NCI-H1092 treated with DMSO at 0.1 percent for 48 hours (cell line): ENCODE measurements at regions not wholly inside any gene's neighbourhood (a gene's known extent, or its start where the extent isn't known, plus 50 kb on each side); places are given as distances from the start of the nearest gene placed in this dataset.

Experiments used
- DNase-seq: peaks from one replicate; lab custom pipeline; 2025; lab: John Stamatoyannopoulos, UW

GRCh38 chr10:128375171-128375570, 248.9 kb upstream of the MKI67 start:
- DNase-seq: no peak

DNA sequence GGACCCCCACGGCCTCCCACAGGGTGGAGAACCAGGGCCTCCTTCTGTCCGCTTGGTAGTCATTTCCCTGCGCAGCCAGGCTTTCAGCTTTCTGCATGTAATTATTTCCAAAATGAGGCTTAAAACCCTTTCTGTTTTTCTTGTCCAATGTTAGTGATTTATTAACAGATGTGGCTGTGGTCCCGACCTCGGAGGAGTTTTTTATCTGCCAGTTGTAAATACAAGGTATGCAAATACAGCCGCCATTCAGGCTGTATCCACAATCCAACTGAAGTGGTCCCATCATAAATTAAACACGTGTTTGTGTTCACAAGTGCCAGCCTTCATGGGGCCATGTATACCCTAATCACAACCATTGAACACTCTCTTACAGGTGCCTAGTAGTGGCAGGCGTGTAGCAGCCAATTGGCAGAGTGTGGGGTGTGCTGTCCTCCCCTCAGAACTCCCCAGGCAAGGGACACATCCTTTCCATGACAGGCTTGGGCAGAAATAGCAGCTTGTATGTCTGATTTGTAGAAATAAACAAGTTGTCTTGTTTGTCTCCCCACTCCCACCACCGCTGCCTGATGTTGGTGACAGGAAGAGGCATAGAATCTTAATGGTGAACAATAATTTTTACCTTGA, 251.3 kb upstream of the MKI67 start:
- no peak for DNase-seq

DNA sequence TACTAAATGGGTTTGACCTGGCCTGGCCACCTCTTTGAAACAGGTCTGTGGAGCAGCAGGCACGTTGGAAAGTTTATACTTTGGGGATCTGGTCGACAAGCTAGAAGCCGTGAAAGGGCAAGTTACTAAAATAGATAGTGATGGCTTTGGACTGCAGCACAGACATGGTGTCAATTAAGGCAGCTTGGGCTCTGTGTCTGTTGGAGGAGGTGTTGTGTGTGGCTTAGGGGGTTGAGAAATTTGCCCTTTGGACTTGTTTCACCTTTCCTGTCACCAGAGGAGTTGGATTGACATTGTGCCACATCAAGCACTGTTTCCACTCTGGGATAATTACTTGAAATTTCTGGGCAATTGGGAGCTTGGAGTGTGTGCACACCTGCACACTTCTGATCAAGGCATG, 251.8 kb upstream of the MKI67 start:
- no peak for DNase-seq

- DNase-seq: no peak
These were observed 254.7 kb upstream of the MKI67 start for GRCh38 chr10:128380946-128381345.

DNA sequence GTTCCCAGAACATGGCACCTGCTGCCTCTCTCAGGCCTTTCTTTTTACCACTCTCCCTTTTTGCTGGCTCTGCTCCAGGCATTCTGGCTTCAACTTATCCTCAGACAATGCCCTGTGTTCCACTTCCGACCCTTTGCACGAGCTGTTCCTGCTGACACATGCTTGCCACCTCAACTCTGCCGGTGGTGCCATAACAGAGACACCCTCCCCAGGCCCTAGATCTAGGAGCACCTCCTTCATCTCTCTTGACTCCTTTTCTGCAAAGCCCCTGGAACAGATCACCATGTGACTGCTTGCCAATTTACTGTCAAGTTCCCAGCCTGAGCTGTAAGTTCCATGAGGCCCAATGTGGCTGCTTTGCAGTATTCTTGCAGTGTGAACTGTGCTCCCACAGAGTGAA, 256.0 kb upstream of the MKI67 start:
- DNase-seq: no peak

GRCh38 chr10:128384831-128385230, 258.6 kb upstream of the MKI67 start:
- no peak for DNase-seq

GRCh38 chr10:128386231-128386630, 260.0 kb upstream of the MKI67 start:
- no peak for DNase-seq

DNA sequence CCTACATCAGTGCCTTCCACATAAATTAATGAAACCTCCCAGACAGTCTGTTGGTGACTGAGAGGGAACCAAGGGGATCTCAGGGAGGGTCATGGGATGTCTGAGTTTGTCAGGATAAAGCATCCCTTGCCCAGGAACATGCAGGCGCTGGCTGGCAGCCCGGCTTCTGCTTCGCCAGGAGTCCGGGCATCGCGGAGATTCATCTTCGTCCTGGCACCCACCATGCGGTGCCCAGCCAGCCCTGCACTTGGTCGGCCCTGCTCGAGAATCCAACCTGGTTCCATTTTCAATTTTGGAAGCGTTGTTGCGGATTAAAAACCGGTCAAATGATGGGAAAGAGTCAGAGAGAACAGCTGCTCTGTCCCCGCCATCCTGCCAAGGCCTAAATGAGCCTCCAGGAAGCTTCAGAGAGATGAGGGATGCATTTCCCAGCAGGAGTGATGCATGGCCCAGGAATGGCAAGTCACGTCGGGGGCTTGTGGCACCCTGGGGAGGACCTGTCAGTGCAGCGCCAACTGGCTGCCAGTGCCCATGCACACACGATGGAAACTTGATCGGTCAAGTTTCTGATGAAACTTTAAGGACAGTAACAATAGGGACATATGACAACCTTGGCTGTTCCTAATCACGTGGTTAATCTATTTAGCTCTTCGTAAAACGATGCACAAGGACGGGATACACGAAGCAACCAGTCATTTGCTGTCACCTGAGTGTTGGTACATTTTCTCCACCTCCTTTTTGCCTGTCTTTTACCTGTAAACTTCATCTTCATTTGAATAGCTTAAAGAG, 260.8 kb upstream of the MKI67 start:
- DNase-seq: no peak

GRCh38 chr10:128390596-128390995, 264.4 kb upstream of the MKI67 start:
- no peak for DNase-seq

GRCh38 chr10:128393546-128393945, 267.3 kb upstream of the MKI67 start:
- no peak for DNase-seq

- no peak for DNase-seq
These were observed 271.9 kb upstream of the MKI67 start for GRCh38 chr10:128398118-128398517.

DNA sequence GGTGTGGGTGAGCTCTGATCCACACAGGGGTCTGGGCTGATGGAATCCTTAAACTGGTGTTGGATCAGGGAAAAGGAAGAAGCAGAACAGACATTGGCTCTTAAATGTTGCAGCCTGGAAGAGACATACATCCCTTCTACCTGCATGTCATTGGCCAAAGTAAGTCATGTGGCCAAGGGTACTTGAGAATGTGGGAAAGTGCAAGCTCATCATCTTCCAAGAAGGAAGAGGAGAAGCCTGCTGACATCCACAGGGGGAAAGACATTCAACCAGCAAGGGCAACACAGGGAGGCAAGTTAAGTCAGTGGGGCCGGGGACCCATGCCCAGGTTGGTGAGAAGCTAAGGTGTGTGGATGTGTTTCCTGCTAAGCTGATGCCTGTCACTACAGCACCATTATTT, 272.8 kb upstream of the MKI67 start:
- no peak for DNase-seq

DNA sequence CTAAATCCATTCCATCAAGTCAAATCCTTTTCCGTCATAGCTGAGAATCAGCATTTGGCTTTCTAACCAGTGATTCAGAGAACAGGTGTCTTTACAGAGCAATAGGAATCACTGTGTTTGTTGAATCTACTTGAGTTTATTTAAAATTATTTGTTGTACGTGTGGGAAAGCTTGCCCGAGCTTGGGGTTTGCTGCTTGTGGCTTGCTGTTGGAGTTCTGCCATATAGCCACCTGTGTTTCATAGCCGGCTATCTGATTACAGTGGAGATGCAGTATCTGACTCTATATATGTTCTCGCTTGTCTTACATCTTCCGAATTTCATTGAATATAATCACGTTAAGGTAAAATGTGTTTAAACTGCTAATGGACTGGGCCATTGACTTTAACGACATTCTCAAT, 274.3 kb upstream of the MKI67 start:
- peak; percentile 63 for DNase-seq

GRCh38 chr10:128405450-128405849, 279.2 kb upstream of the MKI67 start:
- no peak for DNase-seq

- DNase-seq: no peak
These were observed 285.4 kb upstream of the MKI67 start for GRCh38 chr10:128411643-128412042.

DNA sequence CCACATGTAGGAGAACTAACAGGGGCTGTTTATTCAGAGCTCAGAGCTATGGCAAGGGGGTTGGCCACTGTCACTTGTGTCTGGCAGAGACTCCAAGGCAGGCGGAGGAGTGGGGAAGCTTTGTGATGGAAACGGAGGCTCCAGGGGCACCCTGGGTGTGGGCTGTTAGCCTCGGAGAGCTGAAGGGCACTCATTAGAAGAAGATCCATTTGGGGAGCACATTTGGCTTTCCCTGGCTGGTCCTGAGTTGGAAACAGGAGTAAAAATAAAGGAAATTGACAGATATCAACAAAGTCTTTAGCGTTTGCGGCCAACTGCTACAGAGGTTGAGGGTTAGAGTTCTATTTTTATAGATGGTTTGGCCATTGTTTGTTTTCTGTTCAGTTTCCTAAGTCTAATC, 288.3 kb upstream of the MKI67 start:
- DNase-seq: no peak

- DNase-seq: no peak
These were observed 290.0 kb upstream of the MKI67 start for GRCh38 chr10:128416231-128416630.

- no peak for DNase-seq
These were observed 291.6 kb upstream of the MKI67 start for GRCh38 chr10:128417826-128418225.

GRCh38 chr10:128418819-128419218, 292.6 kb upstream of the MKI67 start:
- DNase-seq: no peak

- no peak for DNase-seq
These were observed 293.3 kb upstream of the MKI67 start for GRCh38 chr10:128419466-128420019.

DNA sequence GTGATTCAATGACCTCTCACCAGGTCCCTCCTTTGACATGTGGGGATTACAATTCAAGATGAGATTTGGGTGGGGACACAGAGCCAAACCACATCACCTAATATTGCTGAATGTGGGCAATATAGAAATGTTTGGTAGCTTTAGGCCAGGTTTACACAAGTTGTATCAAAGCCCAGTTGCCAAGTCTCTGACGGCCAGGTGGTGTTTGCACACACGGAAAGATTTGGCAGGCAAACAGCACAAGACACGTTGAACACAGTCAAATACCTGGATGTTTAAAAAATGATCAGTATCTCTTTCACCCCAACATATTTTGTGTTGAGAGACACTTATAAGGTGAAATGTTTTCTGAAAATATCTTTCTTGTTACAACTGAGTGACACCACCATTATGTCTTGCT, 294.4 kb upstream of the MKI67 start:
- DNase-seq: no peak

DNA sequence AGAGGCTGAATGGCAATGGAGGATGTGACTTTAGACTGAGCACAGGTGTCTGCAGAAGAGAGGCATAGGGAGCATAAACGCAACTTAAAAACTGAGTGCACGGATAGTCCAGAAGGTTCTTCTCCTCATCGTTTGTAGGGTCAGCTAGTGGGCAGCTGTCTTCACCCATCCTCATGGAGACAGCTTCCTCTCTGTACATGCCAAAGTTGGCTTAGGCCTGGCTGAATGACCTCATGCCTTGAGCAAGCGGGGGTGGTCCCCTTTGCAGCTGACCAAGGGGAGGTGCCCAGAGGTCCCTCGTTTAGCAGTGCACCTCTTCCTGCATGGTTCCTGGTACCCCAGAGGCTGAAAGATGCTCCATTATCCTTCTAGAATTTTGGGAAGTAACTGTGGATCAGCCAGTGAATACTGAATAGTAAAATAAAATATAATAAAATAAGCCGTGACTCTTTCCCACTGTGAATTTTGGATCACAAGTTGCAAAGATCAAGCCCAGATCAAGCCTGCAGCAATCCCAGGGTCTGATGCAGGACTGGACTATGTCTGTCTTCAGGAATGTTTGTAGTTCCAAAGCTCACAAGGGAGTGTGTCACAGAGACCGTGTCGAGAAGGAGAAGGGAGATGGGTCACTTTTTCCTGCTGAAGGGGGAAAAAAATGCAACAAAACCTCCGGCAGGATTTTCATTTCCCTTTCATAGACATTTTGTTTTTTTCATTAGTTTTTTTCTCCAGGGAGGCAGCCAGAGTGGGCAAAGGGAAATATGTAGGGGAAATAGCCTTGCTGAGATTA, 295.3 kb upstream of the MKI67 start:
- no peak for DNase-seq

GRCh38 chr10:128422190-128422589, 296.0 kb upstream of the MKI67 start:
- DNase-seq: no peak
